PC-9 (cell line): ENCODE measurements at regions not wholly inside any gene's neighbourhood (a gene's known extent, or its start where the extent isn't known, plus 50 kb on each side); places are given as distances from the start of the nearest gene placed in this dataset.
"Not testable (repeated sequence)": the region's sequence is repeated elsewhere in the genome, so short reads cannot be mapped to it uniquely, and the experiment has no call there.

Source experiments
- BruUV-seq: library from RNA; stranded (reverse); fragments of 400-500 nt; replicated peaks from 2 replicates; lab custom pipeline; 2021; lab: Mats Ljungman, UMichigan
- CTCF ChIA-PET: fragments of 300-600 bp; sonication (Branson Sonifier 250); formaldehyde crosslinking; loops from one replicate; lab custom pipeline; 2022; ENCODE audit warnings: antibody characterized with exemption; lab: Charles Lee
- POLR2A ChIA-PET: fragments of 300-600 bp; sonication (Branson Sonifier 250); formaldehyde crosslinking; loops from one replicate; lab custom pipeline; 2022; ENCODE audit warnings: antibody characterized with exemption; ENCODE audit not compliant: unreplicated experiment; lab: Charles Lee
- DNase-seq, 2 experiments: peaks; one replicate each; pipeline versions ENCODE4 v3.0.0 to v3.0.0-alpha.2; 2015 to 2022; ENCODE audit warnings: mixed read lengths in 1 of 2
- H2AFZ ChIP-seq: fragments of 200-600 bp; sonication (generic); 2 replicates; pipeline ENCODE4 v1.8.1; 2017; ENCODE audit warnings: antibody characterized with exemption
- H3F3A ChIP-seq: fragments of 200-600 bp; sonication (generic); 2 replicates; pipeline ENCODE4 v1.8.1; 2017; ENCODE audit warnings: antibody characterized with exemption, mild to moderate bottlenecking, low read depth; ENCODE audit not compliant: insufficient read depth
- H3K27ac ChIP-seq: fragments of 200-600 bp; sonication (generic); 2 replicates; pipeline ENCODE4 v1.6.1; 2016; ENCODE audit warnings: mixed run types
- H3K27me3 ChIP-seq: fragments of 200-600 bp; sonication (generic); 2 replicates; pipeline ENCODE4 v1.6.1; 2016; ENCODE audit warnings: low read depth, mixed run types; ENCODE audit not compliant: insufficient read depth
- H3K36me3 ChIP-seq: fragments of 200-600 bp; sonication (generic); 2 replicates; pipeline ENCODE4 v1.6.1; 2016; ENCODE audit warnings: low read depth, mixed run types
- H3K4me1 ChIP-seq: fragments of 200-600 bp; sonication (generic); replicated peaks from 2 replicates; pipeline ENCODE4 v1.6.1; 2016; ENCODE audit warnings: mixed run types; ENCODE audit not compliant: insufficient read depth
- H3K4me2 ChIP-seq: fragments of 200-600 bp; sonication (generic); 2 replicates; pipeline ENCODE4 v1.6.1; 2017; ENCODE audit warnings: mixed run types
- H3K4me3 ChIP-seq: fragments of 200-600 bp; sonication (generic); 2 replicates; pipeline ENCODE4 v1.6.1; 2016; ENCODE audit warnings: mixed run types
- H3K79me2 ChIP-seq: fragments of 200-600 bp; sonication (generic); 2 replicates; pipeline ENCODE4 v1.6.1; 2017; ENCODE audit warnings: low read depth, mixed run types
- H3K9me2 ChIP-seq: fragments of 200-600 bp; sonication (generic); 2 replicates; pipeline ENCODE4 v1.8.1; 2017; ENCODE audit warnings: mild to moderate bottlenecking; ENCODE audit not compliant: insufficient read depth
- H3K9me3 ChIP-seq: fragments of 200-600 bp; sonication (generic); 2 replicates; pipeline ENCODE4 v1.8.1; 2016; ENCODE audit warnings: low read depth; ENCODE audit not compliant: insufficient read depth
- H4K20me1 ChIP-seq: fragments of 200-600 bp; sonication (generic); 2 replicates; pipeline ENCODE4 v1.8.1; 2017; ENCODE audit not compliant: insufficient read depth
- CTCF ChIP-seq: fragments of 200-600 bp; sonication (generic); conservative IDR thresholded peaks from 2 replicates; pipeline ENCODE4 v1.6.1; 2017; ENCODE audit warnings: mixed run types, antibody characterized with exemption, mild to moderate bottlenecking, moderate library complexity
- EZH2 ChIP-seq: fragments of 200-600 bp; sonication (generic); IDR thresholded peaks from 2 replicates; pipeline ENCODE4 v1.8.0; 2017; ENCODE audit warnings: antibody characterized with exemption, low read depth
- intact Hi-C: fragments of 100-400 bp; cut with micrococcal nuclease; formaldehyde crosslinking; loops from one replicate; pipeline ENCODE4 v1.10.0; 2022; ENCODE audit not compliant: unreplicated experiment

GRCh38 chr12:131226345-131227265 is 272.9 kb downstream of the ADGRD1 start:
- Histone ChIP-seq H3K79me2 (no peaks in the 10 kb centered on the region), H4K20me1 (no peaks in the 10 kb centered on the region), H3K27ac (no peak overlapping the region), H3K27me3 (peaks cover 42% of the 10 kb centered on the region), H3K4me3 (no peak overlapping the region), H3F3A (no peaks in the 10 kb centered on the region), H3K9me2 (no peaks in the 10 kb centered on the region), H3K9me3 (no peaks in the 10 kb centered on the region), H3K36me3 (no peaks in the 10 kb centered on the region), H3K4me2 (no peak overlapping the region), H3K4me1 (no peaks in the 10 kb centered on the region), H2AFZ (no peak overlapping the region)
- no TSS peak for BruUV-seq
- intact Hi-C loops: no loop called here
- ChIA-PET POLR2A (no interaction called here), CTCF (no interaction called here)
- DNase-seq: no peak
- TF ChIP-seq CTCF (no peak), EZH2 (no peak)

- H3K9me2 ChIP-seq, CTCF ChIA-PET, H3K36me3 ChIP-seq, POLR2A ChIA-PET, H2AFZ ChIP-seq, H4K20me1 ChIP-seq, H3K79me2 ChIP-seq, H3K4me2 ChIP-seq, H3K4me1 ChIP-seq, DNase-seq, H3K9me3 ChIP-seq, BruUV-seq, H3K27ac ChIP-seq, intact Hi-C loops, H3F3A ChIP-seq, H3K4me3 ChIP-seq: not testable (repeated sequence)
- peaks cover 51% of the 10 kb centered on the region for H3K27me3 ChIP-seq
These were observed 273.9 kb downstream of the ADGRD1 start for GRCh38 chr12:131227641-131228040.

GRCh38 chr12:131229079-131229425 is 275.3 kb downstream of the ADGRD1 start:
- H3K4me2 ChIP-seq, H3K79me2 ChIP-seq, DNase-seq, H3K4me1 ChIP-seq, POLR2A ChIA-PET, intact Hi-C loops, H3K27ac ChIP-seq, H3K9me3 ChIP-seq, H4K20me1 ChIP-seq, CTCF ChIA-PET, H3F3A ChIP-seq, BruUV-seq, H3K36me3 ChIP-seq, H3K9me2 ChIP-seq, H3K4me3 ChIP-seq, H2AFZ ChIP-seq: not testable (repeated sequence)
- peaks cover 59% of the 10 kb centered on the region for H3K27me3 ChIP-seq

GRCh38 chr12:131229426-131230339 is 276.0 kb downstream of the ADGRD1 start:
- intact Hi-C loops: no loop called here
- Histone ChIP-seq H3F3A (no peaks in the 10 kb centered on the region), H4K20me1 (no peaks in the 10 kb centered on the region), H2AFZ (no peak overlapping the region), H3K79me2 (no peaks in the 10 kb centered on the region), H3K4me3 (no peak overlapping the region), H3K27ac (no peak overlapping the region), H3K4me1 (no peaks in the 10 kb centered on the region), H3K9me2 (no peaks in the 10 kb centered on the region), H3K36me3 (no peaks in the 10 kb centered on the region), H3K27me3 (peaks cover 62% of the 10 kb centered on the region), H3K9me3 (no peaks in the 10 kb centered on the region), H3K4me2 (no peak overlapping the region)
- CTCF ChIA-PET: no interaction called here
- no peak for DNase-seq
- POLR2A ChIA-PET: no interaction called here
- no TSS peak for BruUV-seq
- no peak for TF ChIP-seq CTCF
- no peak for TF ChIP-seq EZH2
